GM18498 (cell line): ENCODE measurements at regions not wholly inside any gene's neighbourhood (a gene's known extent, or its start where the extent isn't known, plus 50 kb on each side); places are given as distances from the start of the nearest gene placed in this dataset.
"Not testable (repeated sequence)": the region's sequence is repeated elsewhere in the genome, so short reads cannot be mapped to it uniquely, and the experiment has no call there.

ENCODE experiments used
- ATAC-seq: cut with Tn5 transposase; IDR thresholded peaks from one replicate; pipeline ENCODE4 v1.9.1; 2021; ENCODE audit warnings: mild to moderate bottlenecking, moderate library complexity; ENCODE audit not compliant: unreplicated experiment

DNA sequence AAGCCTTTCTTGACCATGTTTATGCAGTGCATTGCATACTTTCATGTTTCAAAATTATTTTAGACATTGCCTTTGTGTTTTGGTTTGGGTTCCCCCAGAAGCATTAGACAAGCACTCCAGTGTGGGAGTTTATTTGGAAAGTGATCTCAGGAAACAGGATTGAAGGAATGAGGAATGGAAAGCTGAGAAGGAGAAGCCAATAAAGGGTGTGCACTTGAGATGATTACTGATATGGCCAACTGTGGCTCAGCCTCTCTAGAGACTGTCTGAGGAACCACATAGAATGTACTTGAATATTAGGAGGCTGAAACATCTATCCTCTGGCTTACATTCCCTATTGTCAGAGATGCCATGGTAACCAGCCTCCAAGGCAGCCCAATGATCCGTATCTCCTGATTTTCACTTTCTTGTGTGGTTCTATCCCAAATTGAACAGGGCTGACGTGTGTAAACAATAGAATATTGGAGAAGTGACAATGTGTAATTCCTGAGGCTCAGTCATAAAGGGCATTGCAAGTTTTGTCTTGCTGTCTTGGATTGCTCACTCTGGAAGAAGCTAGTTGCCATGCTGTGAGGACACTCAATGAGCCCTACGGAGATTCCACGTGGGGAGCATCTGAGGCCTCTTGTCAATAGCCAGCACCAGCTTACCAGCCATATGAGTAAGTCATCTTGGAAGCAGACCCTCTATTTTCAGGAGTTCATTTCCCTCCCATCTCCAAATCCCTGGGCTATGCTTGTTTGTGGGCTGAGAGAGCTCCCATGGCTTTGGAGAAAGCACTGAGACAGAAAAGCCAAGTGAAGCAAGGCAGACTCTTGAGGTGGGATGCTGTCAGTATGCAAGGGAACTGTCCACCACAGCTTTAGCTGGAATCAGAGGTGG, 84.7 kb downstream of the SCN11A start:
- ATAC-seq, result no peak

DNA sequence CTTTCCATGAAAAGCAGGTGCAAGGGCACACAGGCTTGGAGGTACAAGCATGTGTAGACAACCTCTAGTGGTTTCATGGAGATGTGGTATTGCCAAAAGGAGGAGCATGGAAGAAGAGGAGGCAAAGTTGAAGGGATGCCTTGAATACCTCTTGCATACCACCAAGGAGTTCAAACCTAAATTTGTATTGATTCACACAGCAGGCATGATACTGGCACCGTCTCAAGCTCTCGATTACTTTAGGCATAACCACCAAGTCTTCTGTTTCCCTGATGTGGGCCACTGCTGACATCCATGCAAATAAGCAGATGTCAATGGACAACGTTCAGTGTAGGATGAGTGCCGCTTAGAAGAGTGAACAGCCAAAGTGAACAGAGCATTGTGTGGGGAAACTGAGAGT, 87.1 kb downstream of the SCN11A start:
- ATAC-seq, result no peak

GRCh38 chr3:38964204-38964603, 87.5 kb downstream of the SCN11A start:
- no peak for ATAC-seq

GRCh38 chr3:38960953-38961622, 90.7 kb downstream of the SCN11A start:
- ATAC-seq, result peak; percentile 59

DNA sequence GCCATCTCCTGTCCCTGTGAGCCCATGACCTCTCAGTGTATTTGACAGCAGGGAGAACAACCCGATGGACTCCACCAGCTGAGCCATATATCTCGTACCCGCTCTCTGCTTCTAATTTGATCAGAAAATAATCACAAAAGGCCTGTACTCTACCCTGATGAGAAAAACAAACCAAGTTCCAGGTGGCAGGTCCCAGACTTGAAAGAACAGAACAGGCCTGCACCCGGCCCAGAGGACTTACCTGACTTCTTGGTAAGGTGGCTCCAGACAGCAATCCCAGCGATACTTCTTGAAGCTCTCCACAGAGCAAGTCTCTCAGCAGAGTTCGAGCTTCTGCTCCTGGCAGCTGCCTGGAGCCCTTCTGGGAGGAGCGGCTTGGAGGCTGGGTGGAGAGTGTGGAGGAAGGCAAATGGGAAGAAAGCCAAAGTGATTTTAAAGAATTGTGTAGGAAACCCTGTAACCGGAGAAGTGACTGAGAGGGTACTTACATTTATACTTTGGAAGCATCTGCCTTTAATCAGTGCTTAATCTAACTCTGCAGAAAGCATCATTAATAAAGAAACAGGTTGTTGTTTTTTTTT, 91.6 kb downstream of the SCN11A start:
- no peak for ATAC-seq

GRCh38 chr3:38958026-38958720, 93.6 kb downstream of the SCN11A start:
- ATAC-seq, result no peak

- ATAC-seq, result no peak
These were observed 94.4 kb downstream of the SCN11A start for GRCh38 chr3:38957296-38957695.

GRCh38 chr3:38952721-38953120, 99.0 kb downstream of the SCN11A start:
- no peak for ATAC-seq

DNA sequence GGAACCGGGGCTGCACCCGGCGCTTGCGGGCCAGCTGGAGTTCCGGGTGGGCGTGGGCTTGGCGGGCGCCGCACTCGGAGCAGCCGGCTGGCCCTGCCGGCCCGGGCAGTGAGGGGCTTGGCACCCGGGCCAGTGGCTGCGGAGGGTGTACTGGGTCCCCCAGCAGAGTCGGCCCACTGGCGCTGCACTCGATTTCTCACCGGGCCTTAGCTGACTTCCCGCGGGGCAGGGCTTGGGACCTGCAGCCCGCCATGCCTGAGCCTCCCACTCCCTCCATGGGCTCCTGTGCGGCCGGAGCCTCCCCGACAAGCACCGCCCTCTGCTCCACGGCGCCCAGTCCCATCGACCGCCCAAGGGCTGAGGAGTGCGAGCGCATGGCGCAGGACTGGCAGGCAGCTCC, 100.6 kb downstream of the SCN11A start:
- ATAC-seq, result not testable (repeated sequence)

DNA sequence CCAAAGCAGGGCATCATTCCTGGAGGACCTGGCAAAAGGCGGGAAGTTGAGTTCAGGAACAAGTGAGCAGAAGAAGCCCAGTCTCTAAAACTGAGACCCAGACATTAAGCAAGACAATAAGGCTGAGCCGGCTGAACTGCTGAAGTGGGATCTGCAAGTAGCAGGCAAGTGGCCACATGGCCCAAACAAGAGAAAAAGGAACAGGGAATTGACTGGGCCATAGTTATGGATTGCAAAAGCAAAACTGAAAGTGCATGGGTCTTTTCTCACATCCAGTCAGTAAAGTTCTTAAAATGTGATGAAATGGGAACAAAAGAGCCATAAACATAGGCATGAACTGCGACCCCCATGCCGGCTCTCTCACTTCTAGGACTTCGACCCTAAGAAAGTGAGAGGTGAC, 101.2 kb downstream of the SCN11A start:
- no peak for ATAC-seq

DNA sequence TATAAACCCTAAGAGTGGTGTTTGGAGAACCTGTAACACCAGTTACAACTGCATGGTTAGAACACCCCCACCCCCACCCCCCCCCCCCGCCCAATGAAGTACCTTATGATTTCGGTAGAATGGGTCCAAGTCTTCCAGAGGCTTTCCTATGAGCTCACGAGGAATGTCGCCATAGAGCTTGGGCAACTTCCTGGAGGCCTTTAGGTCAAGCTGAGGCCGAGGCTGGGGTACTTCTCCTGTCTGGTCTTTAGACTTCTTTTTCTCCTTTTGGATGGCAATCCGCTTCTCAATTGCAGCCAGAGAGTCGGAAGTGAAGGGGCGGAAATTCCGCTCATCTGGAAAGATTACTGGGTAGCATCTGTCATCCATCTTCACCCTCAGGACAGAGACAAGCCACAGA, 101.8 kb downstream of the SCN11A start:
- ATAC-seq, result no peak

DNA sequence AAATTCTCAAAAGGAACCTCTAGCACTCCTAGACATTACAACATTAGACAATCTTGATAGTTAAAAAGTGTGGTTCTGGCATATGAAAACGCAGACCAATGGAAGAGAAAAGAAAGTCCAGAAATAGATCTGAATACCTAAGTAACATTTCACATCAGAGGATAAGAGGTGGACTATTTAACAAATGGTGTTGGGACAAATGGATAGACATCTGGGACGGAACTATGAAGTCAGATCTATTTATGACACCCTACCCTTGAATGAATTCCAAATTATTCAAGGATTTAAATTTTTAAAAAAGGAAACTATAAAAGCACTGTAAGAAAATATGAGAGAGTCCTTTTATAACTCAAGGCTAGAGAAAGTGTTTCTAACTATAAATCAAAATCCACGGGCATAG, 111.3 kb downstream of the SCN11A start:
- ATAC-seq, result no peak

GRCh38 chr3:38925351-38925750, 109.3 kb upstream of the SCN10A start:
- no peak for ATAC-seq

DNA sequence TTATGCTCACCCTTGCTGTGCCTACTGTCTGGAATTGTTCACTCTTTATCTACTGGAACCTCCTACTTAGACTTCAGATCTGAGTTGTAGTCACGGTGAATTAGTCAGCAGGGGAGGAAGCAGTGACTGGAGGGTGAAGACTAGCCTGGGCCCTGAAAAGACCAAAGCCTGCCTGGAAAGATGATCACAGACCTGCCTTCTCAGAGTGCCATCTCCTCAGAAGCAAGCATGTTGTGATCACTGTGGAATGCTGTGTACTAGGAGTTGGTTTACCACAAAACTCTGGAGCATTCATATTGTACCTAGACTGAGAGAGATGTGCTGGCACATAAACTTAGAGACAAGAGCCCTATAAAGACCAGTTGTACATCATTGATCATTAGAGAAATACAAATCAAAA, 100.7 kb upstream of the SCN10A start:
- ATAC-seq, result no peak

- ATAC-seq, result no peak
These were observed 91.4 kb upstream of the SCN10A start for GRCh38 chr3:38907426-38907825.

GRCh38 chr3:38890426-38890825, 74.4 kb upstream of the SCN10A start:
- no peak for ATAC-seq

DNA sequence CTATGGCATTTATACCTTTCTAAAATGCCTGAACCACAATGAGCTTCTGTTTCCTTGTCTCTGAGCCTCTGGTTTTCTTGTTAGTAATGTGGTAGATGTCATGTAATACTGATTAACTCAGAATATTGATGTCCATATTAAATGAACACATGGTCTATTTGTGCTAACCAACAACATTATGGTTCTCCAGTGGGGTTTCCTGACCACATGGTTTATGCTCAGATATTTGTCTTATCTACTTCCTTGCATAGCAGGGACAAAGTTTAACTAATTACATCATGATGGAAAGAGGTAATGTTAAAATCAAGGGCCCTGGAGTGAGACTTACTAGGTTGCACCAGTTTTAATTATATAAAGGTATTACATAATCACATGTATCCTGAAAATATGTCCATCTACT, 62.6 kb upstream of the SCN10A start:
- no peak for ATAC-seq
